NCI-H748 (cell line): ENCODE measurements at regions not wholly inside any gene's neighbourhood (a gene's known extent, or its start where the extent isn't known, plus 50 kb on each side); places are given as distances from the start of the nearest gene placed in this dataset.
A peak's percentile ranks its signal among the peaks of the same experiment; 100 is the strongest.

Experiments used
- DNase-seq: peaks from one replicate; lab custom pipeline; 2025; ENCODE audit not compliant: unreplicated experiment; lab: John Stamatoyannopoulos, UW

DNA sequence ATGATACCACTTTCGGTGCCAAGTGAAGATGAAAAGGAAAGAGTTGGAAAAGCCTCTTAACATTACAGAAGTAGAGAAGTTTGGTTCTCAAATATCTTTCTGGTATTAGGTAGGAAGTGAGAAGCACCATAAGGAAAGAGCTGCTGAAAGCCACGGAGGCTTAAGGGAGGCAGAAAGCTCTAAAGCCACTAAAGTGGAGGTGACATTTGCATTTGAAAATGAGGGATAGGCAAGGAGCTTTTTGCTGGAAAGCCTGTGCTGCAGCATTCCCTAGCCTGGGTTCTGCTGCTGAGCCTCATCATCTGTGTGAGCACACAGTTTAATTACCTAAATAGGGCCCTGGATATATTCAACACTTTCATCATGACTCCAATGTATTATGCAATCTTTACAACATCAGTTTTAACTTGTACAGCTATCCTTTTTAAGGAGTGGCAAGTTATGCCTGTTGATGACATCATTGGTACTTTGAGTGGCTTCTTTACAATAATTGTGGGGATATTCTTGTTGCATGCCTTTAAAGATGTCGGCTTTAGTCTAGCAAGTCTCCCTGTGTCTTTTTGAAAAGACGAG, 315.4 kb downstream of the RBM26 start:
- DNase-seq = no peak

DNA sequence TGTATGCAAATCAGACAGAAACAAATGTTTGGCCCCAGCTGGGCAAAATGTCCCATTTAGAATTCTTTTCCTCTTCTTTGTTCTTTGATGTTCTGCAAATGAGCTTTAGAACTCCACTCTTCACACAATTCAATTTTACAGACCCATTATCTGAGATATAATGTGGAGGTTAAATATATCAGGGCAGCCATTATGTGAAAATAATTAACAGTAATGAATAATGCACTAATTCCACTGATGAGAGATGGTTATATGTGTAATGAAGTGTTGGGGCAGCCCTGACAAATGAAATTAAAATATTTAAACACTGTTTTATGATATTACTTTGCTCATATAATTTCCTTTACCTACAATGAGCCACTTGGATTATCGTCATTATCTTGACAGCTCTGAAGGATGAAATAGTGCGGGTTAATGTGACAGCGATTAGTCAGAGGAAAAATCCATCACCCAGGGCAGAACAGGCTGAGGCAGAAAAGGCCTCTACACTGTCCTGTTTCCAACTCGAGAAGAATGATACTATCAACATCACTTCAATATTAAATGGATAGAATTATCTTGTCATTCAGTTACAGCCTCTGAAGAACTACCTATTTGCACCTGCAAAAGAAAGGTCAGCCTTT, 321.1 kb downstream of the RBM26 start:
- DNase-seq = no peak

DNA sequence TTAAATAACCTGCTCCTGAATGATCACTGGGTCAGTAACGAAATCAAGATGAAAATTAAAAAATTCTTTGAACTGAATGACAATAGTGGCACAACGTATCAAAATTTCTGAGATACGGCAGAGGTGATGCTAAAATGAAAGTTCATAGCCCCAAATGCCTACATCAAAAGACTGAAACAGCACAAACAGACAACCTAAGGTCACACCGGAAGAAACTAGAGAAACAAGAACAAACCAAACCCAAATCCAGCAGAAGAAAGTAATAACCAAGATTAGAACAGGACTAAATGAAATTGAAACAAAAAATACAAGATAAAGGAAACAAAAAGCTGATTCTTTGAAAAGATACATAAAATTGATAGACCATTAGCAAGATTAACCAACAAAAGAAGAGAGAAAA, 324.1 kb downstream of the RBM26 start:
- DNase-seq = no peak

DNA sequence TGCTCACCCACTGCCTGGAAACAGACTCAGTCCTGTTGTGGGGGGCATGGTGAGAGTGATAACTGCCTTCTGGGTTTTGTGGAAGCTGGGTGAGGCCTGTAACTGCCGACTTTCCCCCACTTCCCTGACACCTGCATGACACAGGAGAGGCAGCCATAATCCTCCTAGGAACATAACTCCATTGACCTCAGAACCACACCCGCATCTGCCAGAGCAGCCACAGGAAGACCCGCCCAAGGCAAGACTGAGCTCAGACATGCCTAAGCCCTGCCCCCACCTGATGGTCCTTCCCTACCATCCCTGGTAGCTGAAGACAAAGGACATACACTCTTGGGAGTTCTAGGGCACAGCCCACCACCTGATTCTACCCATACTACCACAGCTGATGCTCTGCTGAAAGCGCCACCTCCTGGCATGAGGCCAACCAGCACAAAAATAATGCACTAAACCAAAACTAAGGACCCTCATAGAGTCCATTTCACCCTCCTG, 326.7 kb downstream of the RBM26 start:
- DNase-seq = peak; percentile 49

DNA sequence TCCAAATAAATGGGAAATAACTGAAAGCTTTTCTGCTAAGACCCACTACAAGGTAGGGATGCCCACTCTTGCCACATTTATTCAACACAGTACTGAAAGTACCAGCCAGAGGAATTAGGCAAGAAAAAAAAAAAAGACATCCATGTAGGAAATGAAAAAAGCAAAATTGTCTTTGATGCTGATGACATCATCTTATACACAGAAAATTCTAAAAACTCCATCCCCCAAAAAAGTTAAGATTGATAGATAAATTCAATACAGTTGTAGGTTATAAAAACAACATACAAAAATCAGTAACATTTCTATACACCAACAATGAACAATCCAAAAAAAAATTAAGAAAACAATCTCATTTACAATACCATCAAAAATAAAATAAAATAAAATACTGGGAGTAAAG, 330.4 kb downstream of the RBM26 start:
- no peak for DNase-seq

DNA sequence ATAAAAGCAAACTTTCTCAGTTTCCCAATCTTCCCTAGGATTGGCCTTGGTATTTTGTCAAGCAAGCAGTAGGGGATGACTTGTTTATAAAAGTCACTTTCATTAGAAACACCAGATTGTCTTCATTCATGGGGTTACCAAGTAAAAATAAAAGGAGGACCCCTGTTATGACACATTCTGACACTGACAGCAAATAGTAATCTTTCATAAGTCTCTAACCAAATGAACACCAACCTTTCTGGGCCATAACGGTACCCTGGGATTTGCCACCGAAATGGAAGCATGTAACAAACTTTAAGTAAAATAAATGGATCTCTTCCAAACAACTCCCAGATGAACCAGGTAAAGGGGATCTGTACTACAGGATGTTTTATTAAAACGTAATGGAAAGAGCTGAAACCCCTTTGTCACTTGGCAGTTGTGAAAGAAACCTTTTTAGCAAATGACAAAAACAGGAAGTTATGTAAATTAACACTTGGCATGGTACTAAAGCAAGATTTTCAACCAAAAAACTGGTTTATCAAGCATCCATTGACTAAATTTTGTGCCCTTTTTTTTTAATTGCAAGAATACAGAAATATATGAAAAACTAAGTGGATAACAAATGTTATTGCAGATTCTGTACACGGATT, 335.6 kb downstream of the RBM26 start:
- no peak for DNase-seq

DNA sequence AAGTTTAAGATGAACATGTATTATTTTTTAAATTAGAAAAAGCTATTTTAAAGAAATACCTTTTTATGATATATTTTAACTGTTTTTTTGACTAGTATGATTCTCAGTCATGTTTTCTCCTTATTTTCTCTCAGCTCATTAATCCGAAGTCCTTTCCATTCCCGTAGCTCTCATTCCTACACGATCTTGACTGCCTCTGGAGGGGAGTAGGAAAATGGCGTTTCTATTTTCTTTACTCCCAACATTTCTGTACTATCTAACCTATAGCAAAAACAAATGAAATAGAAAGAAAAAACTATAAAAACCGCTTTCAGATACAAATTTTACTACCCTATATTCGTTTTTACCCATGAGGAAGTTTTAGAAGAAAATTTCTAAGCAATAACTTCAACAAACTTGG, 343.8 kb downstream of the RBM26 start:
- DNase-seq = no peak

DNA sequence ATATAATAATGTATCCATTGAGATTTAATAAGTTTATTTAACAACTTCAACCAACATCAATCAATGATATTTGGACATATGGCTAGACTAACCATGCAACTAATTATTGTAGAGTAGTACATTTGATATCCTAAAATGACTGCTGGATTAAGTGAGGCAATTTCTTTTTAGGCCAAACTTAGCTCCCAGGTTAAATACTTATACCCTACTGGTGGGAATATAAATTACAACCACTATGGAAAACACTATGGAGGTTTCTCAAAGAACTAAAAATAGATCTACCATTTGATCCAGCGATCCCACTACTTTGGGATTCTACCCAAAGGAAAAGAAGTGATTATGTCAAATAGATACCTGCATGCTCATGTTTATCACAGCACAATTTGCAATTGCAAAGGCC, 345.8 kb downstream of the RBM26 start:
- no peak for DNase-seq

DNA sequence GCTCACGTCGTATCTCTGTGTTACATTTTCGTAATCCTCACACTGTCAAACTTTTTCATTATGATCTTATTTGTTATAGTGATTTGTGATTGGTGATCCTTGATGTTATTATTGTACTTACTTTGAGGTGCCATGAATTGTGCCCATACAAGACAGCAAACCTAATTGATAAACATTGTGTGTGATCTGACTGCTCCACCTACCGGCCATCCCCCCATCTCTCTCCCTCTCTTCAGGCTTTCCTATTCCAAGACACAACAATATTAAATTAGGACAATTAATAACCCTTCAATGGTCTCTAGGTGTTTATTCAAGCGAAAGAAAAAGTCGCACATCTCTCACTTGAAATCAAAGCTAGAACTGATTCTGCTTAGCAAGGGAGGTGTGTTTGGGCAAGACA, 349.3 kb downstream of the RBM26 start:
- no peak for DNase-seq

DNA sequence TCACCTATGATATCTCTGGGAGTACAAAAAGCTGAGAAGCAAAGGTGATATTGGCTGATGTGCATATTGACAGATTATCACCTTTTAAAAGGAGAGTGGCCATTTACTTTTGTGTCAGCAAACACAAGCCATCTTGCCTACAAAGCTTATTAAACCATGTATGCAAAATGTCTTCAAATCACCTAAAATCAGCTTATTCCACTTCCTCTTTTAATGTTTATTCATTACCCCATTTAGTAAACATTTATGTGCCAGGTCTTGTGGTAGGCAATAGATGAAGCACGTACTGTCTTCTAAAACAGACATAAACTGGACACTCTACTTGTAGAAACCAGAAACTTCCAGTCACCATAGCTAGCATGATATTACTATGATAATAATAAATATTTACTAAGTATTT, 354.6 kb downstream of the RBM26 start:
- no peak for DNase-seq

DNA sequence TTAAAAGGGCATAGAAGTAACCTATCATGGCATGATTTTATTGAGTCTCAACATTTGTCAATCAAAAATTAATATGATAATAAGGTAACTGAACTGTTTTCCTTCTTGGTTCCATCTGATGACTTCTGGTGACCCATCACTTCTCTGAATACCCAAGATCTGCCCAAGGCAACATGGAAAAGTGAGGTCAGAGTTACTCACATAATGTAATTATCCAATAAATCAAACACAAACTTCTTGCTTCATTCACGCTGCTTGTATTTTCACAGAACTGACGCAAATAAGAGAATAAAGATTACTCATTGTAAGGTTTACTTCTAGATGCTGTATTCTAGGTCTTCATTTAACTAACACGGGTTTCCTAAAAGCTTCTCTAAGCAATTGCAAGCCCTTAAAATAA, 361.6 kb downstream of the RBM26 start:
- DNase-seq = no peak

DNA sequence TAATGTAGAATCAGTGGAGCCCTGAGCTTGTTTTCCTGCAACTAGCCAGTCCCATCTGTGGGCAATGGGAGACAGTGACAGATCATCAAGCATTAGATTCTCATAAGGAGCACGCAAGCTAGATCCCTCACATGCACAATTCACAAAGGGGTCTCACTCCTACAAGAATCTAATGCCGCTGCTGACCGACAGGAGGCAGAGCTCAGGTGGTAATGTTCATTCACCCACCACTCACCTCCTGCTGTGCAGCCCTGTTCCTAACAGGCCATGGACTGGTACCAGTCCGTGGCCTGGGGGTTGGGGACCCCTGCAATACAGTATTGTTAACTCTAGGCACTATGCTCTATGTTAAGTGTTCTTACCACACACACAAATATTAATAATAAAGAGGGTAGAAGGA, 362.8 kb downstream of the RBM26 start:
- DNase-seq = no peak

DNA sequence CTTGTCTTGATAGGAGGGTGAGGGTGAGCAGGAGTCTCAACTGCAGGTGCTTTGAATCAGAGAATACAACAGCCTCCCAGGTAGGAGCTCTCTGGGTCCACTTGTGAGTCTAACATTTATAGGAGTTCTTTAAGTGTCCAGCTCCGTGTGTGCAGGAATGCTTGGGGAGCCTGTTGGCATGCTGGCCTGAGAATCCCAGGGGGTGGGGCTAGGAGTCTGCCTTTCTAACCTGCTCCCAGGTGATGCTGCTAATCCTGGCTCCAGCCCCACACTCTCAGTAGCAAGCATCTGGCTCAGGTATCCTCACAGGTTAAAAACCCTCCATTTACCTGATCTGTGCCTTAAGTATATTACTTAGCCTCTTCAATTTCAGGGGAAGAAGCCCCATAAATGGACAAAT, 368.9 kb downstream of the RBM26 start:
- DNase-seq = no peak

DNA sequence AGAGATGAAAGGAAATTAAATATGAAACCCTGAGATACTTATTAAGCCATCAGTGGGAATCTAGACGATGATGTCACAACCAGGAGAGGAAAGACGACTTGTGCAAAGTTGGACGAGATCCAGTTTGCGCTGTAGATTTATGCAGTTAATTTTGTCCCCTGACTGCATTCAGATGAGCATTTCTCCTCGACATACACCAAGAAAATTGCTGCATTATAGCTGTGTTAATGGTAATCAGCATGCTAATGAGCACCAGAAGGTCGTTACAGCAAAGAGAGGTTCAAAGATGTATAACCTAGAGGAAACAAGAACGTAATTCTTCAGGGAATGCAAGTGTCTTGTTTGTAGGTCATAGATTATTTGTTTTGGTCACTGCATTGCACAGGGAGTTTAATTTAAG, 371.7 kb downstream of the RBM26 start:
- DNase-seq = peak; percentile 50

DNA sequence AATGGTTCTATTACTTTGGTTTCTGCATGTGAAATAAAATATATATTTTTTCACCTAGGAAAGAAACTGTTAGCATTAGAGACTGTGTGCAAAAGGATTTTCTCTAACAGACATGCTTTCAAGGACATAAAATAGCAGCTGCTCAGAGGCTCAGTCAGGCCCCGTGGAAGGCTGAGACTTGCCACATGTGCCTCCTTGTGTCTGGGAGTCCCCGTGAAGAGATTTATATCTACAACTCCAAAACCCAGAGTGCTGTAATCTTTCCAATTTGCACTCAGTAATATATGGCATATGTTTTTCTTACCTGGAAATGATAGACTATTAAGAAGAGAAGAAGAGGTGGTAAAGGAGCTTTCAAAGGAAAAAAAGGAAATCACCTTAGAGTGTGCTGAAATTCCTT, 371.6 kb upstream of the OBI1 start:
- DNase-seq = no peak

DNA sequence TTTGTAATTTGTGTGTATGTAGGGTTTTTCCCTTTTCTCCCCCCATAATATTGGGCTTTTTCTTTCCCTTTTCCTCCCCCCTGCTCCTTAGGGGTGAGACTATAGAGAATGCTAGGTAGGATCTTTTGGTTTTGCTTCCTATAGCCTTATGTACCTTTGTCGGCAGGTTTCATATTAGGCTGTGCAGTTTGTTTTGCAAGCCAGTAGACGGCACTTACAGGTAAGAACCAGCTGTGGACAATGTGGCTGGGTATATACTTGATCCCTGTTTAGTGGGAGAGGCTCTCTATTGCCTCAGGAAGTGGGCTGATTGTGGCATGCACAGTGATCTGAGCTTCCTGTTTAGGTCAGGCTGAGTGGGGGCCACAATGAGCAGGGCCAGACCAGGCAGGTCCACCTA, 359.2 kb upstream of the OBI1 start:
- no peak for DNase-seq

DNA sequence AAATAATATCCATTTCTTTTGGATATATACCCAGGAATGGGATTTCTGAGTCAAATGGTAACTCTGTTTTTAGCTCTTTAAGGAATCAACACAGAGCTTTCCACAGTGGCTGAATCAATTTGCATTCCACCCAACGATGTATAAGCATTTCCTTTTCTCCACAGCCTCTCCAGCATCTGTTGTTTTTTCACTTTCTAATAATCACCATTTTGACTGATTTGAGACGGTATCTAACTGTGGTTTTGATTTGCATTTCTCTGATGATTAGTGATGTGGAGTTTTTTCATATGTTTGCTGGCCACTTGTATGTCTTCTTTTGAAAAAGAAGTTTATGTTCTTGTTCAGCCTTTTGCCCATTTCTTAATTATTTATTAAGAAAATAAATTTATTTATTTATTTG, 352.2 kb upstream of the OBI1 start:
- DNase-seq = no peak

DNA sequence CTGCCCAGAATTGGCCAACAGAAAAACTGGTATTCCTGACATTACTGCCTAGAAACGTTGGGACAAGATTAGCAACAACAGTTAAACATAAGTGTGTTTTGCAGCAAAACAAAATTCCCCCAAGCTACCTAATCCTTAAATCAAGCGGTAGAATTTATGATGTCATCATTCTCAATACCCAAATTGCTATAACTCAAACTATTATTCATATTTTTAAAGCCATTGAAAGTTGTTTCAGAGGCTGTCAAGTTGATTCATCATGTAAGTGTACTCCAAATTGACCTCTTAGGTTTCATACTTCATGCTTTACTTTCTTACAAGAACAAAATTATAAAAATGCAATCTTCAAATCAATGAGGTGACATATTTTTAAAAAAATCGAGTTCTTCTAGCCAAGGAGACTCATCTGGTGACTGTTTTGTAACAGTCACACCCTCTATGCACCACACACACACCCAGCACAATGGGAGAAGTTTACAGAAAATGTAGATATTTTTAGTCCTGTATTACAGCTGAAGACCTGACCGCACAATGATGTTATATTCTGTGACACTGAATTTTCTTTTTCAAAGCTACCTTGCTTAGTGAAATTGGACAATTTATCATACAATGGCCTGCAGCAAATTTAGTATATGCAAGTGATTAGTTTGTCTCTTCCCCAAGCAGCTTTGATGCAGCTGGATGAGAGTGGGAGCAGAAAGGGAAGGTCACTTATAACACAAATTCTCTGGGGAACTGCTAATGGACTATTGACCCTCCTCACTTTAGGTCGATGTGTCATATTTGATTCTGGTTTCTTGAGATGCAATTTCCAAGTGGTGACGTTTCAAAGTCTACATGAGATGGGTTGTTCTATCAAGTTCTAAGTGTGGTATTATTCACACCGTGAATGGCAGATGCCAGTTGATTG, 345.3 kb upstream of the OBI1 start:
- DNase-seq = no peak

DNA sequence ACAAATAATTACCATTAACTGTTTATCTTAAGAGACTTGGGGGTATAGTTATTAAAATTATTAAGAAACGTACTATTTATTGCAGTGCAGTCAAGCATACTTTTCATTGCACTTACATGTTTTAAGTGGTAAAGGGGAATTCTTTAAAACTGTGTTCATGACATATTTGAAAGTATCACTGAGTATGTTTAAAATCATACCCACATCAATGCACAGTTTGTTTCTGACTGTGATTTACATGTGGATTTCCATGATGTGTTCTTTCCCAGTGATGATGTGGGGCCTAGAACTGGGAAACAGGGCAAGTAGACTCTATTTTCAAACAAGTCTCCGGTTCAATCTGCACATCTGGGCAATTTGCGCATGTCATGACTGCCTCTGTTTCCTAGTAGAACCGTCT, 340.5 kb upstream of the OBI1 start:
- DNase-seq = no peak

DNA sequence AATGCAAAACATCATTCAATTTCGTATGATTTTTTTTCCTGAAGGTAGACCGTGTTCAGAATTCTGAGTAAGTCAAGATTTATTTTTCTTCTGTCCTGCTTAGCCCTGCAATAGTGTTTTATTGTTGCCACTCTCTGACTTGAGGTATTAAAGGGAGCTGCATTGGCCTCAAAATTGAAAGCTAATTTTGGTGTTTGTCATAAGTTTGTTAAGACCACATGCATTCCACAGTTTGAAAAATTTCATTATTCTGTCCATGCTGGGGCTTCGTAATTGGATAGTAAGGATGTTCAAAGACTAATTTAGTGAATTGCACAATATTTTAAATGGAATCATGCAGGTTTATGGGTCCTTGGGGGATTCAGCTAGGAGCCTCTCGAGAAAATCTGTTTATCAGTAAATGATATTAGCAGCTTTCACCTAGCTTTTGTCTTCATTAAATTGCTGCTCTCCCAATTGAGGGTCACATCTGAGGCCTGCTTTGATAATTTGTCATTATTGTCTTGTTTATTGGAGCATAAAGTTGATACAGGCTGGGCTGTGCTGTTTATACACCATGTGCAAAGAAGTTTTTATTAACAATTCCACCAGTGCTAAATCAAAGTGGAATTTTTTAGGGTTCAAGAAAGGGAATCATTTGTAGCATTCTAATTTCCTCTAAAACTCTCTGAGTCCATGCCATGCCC, 339.8 kb upstream of the OBI1 start:
- no peak for DNase-seq
